Body of pancreas (tissue), 4 donors: ENCODE measurements at regions not wholly inside any gene's neighbourhood (a gene's known extent, or its start where the extent isn't known, plus 50 kb on each side); places are given as distances from the start of the nearest gene placed in this dataset.

Source experiments
- ATAC-seq: fragments of 150-250 bp; one replicate; pipeline ENCODE4 v1.9.1; 2016
- DNase-seq, 4 donors: peaks; one replicate each; pipeline ENCODE4 v3.0.0-alpha.2; 2019
- H3K27ac ChIP-seq, 4 donors: fragments of 200-600 bp; sonication (generic); 1 replicate in 3 of 4; 2 replicates in 1 of 4; pipeline versions ENCODE4 v1.5.1 to v1.6.1; 2016 to 2019; ENCODE audit warnings: mild to moderate bottlenecking in 1 of 4, mixed read lengths in 1 of 4, moderate library complexity in 1 of 4
- H3K27me3 ChIP-seq, 2 donors: fragments of 200-600 bp; sonication (generic); one replicate each; pipeline ENCODE4 v1.6.0; 2016; ENCODE audit warnings: mild to moderate bottlenecking in 1 of 2
- H3K36me3 ChIP-seq, 2 donors: fragments of 200-600 bp; sonication (generic); replicated peaks in 1 of 2; 2 replicates each; pipeline ENCODE4 v1.5.1; 2016; ENCODE audit warnings: low read depth in 2 of 2; ENCODE audit not compliant: insufficient read depth in 1 of 2
- H3K4me1 ChIP-seq: fragments of 200-600 bp; sonication (generic); one replicate; pipeline ENCODE4 v1.6.0; 2016
- H3K4me3 ChIP-seq, 2 donors: fragments of 200-600 bp; sonication (generic); 1 replicate in 1 of 2; 2 replicates in 1 of 2; pipeline ENCODE4 v1.5.1; 2016 to 2019
- H3K9me3 ChIP-seq, 3 donors: fragments of 200-600 bp; sonication (generic); 1 replicate in 2 of 3; 2 replicates in 1 of 3; pipeline ENCODE4 v1.5.1; 2016
- POLR2A ChIP-seq, 3 donors: fragments of 450-650 bp; IDR thresholded peaks; one replicate each; pipeline ENCODE4 v1.6.1; 2016; ENCODE audit warnings: antibody characterized with exemption in 3 of 3, mild to moderate bottlenecking in 2 of 3
- WGBS, 2 donors: methylation state at CpG; one replicate each; pipeline ENCODE4 v1.1.5; 2017; 5-methylcytosine and 5-hydroxymethylcytosine counted together
- intact Hi-C: fragments of 100-400 bp; cut with DNase I; formaldehyde crosslinking; loops from one replicate; pipeline ENCODE4 v1.15.1; 2023
- TF ChIP-seq, protein P1 (sequence below), 7 experiments: fragments of 450-650 bp in 4 of 7; fragments of 200-600 bp in 3 of 7; sonication (generic) in 3 of 7; IDR thresholded peaks; one replicate each; pipeline ENCODE4 v1.5.1; 2016 to 2019; ENCODE audit warnings: antibody characterized with exemption in 7 of 7

GRCh38 chr3:43979645-43980044, 262.0 kb upstream of the TOPAZ1 start:
- Histone ChIP-seq H3K27ac (no peak overlapping the region), H3K4me3 (no peak overlapping the region), H3K27me3 (peaks cover 0 to 6% of the 10 kb centered on the region in 2 donors), H3K4me1 (no peaks in the 10 kb centered on the region), H3K9me3 (no peaks in the 10 kb centered on the region), H3K36me3 (no peaks in the 10 kb centered on the region)
- WGBS, 2 donors, result 69 to 84% methylated on average over 3 of the region's 3 CpGs
- DNase-seq (no peak), ATAC-seq (no peak)
- TF ChIP-seq POLR2A (IDR thresholded peaks at IDR 0.05), result no peak
- TF ChIP-seq, protein P1, sequence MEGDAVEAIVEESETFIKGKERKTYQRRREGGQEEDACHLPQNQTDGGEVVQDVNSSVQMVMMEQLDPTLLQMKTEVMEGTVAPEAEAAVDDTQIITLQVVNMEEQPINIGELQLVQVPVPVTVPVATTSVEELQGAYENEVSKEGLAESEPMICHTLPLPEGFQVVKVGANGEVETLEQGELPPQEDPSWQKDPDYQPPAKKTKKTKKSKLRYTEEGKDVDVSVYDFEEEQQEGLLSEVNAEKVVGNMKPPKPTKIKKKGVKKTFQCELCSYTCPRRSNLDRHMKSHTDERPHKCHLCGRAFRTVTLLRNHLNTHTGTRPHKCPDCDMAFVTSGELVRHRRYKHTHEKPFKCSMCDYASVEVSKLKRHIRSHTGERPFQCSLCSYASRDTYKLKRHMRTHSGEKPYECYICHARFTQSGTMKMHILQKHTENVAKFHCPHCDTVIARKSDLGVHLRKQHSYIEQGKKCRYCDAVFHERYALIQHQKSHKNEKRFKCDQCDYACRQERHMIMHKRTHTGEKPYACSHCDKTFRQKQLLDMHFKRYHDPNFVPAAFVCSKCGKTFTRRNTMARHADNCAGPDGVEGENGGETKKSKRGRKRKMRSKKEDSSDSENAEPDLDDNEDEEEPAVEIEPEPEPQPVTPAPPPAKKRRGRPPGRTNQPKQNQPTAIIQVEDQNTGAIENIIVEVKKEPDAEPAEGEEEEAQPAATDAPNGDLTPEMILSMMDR (IDR thresholded peaks at IDR 0.05), result no peak
- intact Hi-C loops, result no loop called here

DNA sequence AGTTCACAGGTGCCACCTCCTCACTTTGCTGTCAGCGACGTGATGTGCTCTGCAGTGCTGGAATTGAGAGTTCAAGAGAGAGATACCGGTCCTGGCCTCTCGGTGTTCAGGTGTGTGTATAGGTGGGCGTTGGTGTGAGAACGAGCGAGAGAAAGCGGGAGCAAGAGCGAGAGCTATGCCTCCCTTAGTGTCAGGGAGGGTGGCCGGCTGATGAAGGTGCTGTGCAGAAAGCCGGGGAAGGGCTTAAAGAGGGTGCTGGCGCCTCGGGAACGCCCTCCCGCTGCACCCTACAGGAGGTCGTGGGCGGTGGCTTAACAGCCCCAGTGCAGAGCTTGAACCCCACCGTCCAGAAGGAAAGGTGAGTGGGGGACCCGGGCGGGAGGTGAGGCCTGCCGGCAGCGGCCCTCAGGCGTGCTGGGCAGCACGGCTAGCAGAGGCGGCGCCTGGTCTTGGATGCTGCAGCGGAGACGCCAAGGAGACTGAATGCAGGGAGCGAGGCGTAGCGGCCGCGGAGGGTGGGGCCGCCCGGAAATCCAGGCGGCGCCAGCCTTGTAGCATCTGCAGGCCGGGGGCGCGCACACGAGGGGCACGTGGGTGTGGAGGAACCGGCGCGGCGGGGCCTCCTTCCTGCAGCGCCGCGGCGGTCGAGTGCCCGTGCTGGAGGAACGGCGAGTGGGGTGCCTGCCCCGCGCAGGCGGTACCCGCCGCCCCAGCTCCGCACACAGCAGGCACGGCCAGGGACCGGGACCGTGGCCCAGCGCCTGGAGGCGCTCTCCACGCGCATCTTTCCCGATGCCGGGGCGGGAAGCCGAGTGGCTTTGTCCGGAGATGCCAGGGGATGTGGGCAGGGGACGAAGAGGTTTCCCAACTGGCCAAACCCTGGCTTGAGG, 246.8 kb upstream of the TOPAZ1 start:
- intact Hi-C loops, result no loop called here
- Histone ChIP-seq H3K36me3 (no peaks in the 10 kb centered on the region), H3K4me1 (peaks cover 47% of the 10 kb centered on the region), H3K27me3 (peaks cover 3 to 35% of the 10 kb centered on the region in 2 donors), H3K9me3 (no peaks in the 10 kb centered on the region), H3K27ac (no peak overlapping the region), H3K4me3 (no peak overlapping the region)
- TF ChIP-seq POLR2A (IDR thresholded peaks at IDR 0.05), result no peak
- TF ChIP-seq, protein P1 (IDR thresholded peaks at IDR 0.05), result no peak
- WGBS, 2 donors, result 1 to 3% methylated on average over 25 to 73 of the region's 73 CpGs
- ATAC-seq (peak; percentile 21), DNase-seq (no peak)

DNA sequence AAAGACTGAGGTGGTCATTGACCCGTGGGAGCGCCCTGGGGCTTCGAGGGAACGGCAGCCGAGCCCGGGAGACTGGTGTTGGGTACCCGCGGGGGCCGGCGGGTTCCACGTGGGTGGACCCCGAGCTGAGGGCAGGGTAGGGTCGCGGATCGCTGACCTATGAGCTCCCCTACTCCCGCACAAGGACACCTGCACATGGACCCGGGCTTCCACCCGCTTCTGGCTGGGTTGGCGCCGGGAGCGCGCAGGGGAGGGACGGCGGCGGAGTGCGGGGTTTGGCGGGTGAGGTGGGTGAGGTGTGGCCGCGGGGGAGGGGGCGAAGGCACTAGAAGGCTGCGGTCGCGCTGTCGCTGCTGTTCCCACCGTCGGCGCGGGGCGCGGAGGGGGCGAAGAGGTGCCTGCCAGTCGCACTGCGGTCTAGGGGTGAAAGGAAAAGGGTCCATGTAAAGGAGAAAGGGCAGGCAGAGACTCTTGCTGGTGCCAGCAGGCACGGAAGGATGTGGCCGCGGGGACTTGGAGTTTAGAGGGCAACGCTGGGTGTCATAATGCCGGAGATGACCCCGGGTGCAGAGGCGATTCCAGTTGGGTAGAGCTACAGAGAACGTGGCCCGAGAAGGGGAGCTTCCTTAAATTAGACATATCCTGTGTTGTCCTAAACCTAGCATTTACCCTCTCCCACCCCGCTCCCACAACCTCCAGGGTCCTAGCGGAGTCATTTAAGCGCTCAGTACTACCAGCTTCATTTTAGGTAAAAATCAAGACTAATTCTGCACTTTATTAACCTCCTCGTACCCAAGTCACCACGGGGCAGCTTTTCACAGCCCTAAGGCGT, 245.9 kb upstream of the TOPAZ1 start:
- ATAC-seq (no peak), DNase-seq (no peak)
- TF ChIP-seq, protein P1 (IDR thresholded peaks at IDR 0.05), result no peak
- intact Hi-C loops, result no loop called here
- Histone ChIP-seq H3K27ac (no peak overlapping the region), H3K4me3 (no peak overlapping the region), H3K9me3 (no peaks in the 10 kb centered on the region), H3K27me3 (peaks cover 3 to 35% of the 10 kb centered on the region in 2 donors), H3K4me1 (peaks cover 47% of the 10 kb centered on the region), H3K36me3 (no peaks in the 10 kb centered on the region)
- 1 to 3% methylated on average over 40 to 58 of the region's 58 CpGs for WGBS, 2 donors

DNA sequence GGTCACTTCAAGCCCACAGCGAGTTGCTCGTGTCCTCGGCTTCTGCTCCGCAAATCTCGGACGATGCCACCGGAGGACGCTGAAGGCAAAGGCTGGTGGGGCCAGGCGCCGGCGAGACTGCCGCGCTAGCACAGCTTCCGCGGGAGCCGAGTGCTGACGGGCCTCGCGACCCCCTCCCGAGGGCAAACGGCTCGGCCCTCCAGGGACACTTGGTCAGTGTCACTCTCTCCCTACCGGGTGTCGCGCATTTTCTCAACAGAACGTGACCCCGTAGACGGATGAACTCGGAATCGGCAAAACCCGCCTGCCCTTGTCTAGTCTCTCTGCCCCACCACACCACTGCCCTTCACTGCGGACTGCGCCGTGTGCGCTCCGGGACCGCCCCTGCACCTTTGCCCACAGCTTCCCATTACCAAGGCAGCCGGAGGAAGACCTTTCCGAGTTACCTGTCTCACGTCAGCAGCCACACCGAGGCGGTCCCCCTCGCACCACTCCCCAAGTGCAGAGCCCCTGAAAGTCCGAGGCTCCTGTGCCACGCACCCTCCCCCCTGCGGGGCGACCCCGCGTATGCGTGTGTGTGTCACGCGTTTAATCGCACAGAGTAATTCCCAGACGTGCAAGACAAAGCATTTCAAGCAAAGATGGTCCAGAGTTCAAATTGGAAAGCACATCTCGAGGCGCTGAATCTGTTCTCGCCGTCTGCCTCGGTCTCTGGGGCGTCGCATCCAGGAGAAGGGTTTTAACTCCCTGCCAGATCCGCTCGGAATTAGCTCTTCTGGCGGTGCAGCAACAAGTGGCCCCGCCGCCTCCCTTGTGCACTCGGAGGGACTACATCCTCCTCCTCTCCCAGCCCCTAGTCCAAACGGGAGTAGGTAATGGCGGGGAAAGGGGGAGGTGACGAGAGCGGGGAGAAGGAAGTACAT, 245.0 kb upstream of the TOPAZ1 start:
- Histone ChIP-seq H3K27me3 (peaks cover 3 to 35% of the 10 kb centered on the region in 2 donors), H3K4me3 (no peak overlapping the region), H3K27ac (no peak overlapping the region), H3K36me3 (no peaks in the 10 kb centered on the region), H3K4me1 (peaks cover 47% of the 10 kb centered on the region), H3K9me3 (no peaks in the 10 kb centered on the region)
- DNase-seq, result peak in 3 of 4 donors; percentile 21 to 35 (median 30)
- intact Hi-C loops, result no loop called here
- 1 to 4% methylated on average over 24 to 71 of the region's 71 CpGs for WGBS, 2 donors
- ATAC-seq, result peak; percentile 34
- TF ChIP-seq, protein P1 (IDR thresholded peaks at IDR 0.05), result peak in 5 of 7 experiments; percentile 12 to 31 (median 26)
- TF ChIP-seq POLR2A (IDR thresholded peaks at IDR 0.05), result no peak
